ENCODE measurements at regions not wholly inside any gene's neighbourhood (a gene's known extent, or its start where the extent isn't known, plus 50 kb on each side); places are given as distances from the start of the nearest gene placed in this dataset.
A peak's percentile ranks its signal among the peaks of the same experiment; 100 is the strongest.

- DNase-seq (ENCODE audit: low read depth): no peak
- H3K4me3 ChIP-seq (ENCODE audit: low read depth, low read length): no peak overlapping the region
- TF ChIP-seq, protein P1, sequence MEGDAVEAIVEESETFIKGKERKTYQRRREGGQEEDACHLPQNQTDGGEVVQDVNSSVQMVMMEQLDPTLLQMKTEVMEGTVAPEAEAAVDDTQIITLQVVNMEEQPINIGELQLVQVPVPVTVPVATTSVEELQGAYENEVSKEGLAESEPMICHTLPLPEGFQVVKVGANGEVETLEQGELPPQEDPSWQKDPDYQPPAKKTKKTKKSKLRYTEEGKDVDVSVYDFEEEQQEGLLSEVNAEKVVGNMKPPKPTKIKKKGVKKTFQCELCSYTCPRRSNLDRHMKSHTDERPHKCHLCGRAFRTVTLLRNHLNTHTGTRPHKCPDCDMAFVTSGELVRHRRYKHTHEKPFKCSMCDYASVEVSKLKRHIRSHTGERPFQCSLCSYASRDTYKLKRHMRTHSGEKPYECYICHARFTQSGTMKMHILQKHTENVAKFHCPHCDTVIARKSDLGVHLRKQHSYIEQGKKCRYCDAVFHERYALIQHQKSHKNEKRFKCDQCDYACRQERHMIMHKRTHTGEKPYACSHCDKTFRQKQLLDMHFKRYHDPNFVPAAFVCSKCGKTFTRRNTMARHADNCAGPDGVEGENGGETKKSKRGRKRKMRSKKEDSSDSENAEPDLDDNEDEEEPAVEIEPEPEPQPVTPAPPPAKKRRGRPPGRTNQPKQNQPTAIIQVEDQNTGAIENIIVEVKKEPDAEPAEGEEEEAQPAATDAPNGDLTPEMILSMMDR (IDR thresholded peaks at IDR 0.05; ENCODE audit: insufficient read depth, low read length): no peak
Measured at GRCh38 chr14:38502239-38502638, 246.3 kb upstream of the CLEC14A start.

DNA sequence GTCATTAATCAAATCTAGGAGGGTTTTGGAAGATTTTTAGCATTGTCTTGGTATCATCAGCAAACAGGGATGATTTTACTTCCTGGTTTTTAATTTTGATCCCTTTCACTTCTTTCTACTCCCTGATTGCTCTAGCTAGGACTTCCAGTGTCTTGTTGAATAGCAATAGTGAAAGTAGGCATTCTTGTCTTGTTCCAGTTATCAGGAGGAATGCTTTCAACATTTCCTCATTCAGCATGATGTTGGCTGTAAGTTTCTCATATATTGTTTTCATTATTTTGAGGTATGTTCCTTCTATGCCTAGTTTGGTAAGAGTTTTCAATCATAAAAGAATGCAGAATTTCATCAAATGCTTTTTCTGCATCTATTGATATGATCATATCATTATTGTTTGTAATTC, 244.2 kb upstream of the CLEC14A start:
- H3K4me3 ChIP-seq (ENCODE audit: low read depth, low read length): no peak overlapping the region
- TF ChIP-seq, protein P1 (IDR thresholded peaks at IDR 0.05; ENCODE audit: insufficient read depth, low read length): no peak
- peak; percentile 21 for DNase-seq (ENCODE audit: low read depth)

- no peak overlapping the region for H3K4me3 ChIP-seq (ENCODE audit: low read depth, low read length)
- no peak for DNase-seq (ENCODE audit: low read depth)
- TF ChIP-seq, protein P1 (IDR thresholded peaks at IDR 0.05; ENCODE audit: insufficient read depth, low read length): no peak
Measured at GRCh38 chr14:38496092-38496491, 240.2 kb upstream of the CLEC14A start.

DNA sequence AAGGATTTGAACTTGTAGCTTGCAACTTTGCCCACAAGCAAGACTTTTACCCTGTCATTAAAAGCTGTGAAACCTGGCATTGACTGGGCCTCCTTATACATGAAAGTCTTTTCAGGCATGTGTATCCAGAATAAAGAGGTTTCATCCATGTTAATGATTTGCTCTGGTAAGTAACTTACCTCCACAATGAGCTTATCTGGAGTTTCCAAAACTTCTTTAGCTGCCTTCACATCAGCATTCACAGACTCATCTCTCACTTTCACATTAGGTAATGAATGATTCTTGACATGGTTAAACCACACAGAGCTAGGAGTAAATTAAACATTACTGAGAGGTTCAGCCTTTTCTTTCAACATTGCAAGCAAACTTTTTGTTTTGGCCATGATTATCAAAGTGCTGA, 234.4 kb upstream of the CLEC14A start:
- no peak for DNase-seq (ENCODE audit: low read depth)
- TF ChIP-seq, protein P1 (IDR thresholded peaks at IDR 0.05; ENCODE audit: insufficient read depth, low read length): no peak
- no peak overlapping the region for H3K4me3 ChIP-seq (ENCODE audit: low read depth, low read length)

DNA sequence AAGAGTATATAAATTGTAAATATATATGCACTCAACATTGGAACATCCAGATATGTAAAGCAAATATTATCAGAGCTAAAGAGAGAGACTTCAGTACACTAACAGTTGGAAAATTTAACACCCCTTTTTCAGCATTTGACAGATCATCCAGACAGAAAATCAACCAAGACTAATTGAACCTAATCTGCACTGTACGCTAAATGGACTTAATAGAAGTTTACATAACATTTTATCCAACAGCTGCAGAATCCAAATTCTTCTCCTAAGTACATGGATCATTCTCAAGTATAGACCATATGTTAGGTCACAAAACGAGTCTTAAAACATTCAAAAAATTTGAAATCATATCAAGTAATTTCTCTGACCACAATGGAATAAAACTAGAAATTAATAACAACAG, 229.1 kb upstream of the CLEC14A start:
- TF ChIP-seq, protein P1 (IDR thresholded peaks at IDR 0.05; ENCODE audit: insufficient read depth, low read length): no peak
- DNase-seq (ENCODE audit: low read depth): no peak
- H3K4me3 ChIP-seq (ENCODE audit: low read depth, low read length): no peak overlapping the region

DNA sequence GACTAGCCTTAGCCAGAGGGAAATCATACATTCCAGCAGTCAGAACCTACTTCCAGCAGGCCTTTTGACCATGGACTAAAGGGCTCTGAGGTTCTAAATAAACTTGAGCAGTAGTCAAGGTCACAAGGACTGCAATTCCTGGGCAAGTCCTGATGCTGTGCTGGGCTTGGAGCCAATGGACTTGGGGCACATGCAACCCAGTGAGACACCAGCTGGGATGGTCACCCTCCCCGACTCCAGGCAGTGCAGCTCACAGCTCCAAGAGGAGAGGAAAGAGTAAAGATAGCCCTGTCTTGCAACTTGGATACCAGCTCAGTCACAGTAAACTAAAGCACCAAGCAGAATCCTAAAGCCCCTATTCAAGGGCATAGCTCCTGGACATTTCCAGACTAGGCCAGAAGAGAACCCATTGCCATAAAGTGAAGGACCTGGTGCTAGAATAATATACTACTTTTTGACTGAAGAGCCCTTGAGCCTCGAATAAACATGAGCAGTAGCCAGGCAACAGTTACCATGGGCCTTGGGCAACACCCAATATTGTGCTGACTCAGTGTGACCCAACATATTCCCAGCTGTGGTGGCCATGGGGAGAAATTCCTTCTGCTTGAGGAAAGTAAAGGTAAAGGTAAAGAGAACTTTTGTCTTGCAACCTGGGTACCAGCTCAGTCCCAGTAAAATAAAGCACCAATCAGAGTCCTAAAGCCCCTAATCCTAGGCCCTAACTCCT, 226.2 kb upstream of the CLEC14A start:
- TF ChIP-seq, protein P1 (IDR thresholded peaks at IDR 0.05; ENCODE audit: insufficient read depth, low read length): no peak
- H3K4me3 ChIP-seq (ENCODE audit: low read depth, low read length): no peak overlapping the region
- peak; percentile 18 for DNase-seq (ENCODE audit: low read depth)

DNA sequence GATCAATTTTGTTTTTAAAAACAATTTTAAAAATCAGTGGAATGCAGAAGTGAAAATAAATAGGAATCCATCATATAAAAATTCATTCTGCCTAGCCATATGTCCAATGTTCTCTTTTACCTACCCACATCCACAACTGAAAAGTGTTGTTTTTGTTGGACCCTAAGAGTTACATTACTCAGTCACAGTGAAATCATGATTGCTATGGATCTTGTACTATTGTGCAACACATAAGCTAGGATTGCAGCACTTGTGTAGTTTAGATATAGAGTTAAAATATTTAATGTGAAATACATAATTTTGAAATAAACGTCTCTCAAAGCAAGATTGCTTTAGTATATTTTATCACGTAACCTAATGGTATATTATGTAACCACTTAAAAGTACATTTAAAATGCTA, 213.3 kb upstream of the CLEC14A start:
- H3K4me3 ChIP-seq (ENCODE audit: low read depth, low read length): no peak overlapping the region
- TF ChIP-seq, protein P1 (IDR thresholded peaks at IDR 0.05; ENCODE audit: insufficient read depth, low read length): no peak
- DNase-seq (ENCODE audit: low read depth): peak; percentile 18
